PC-3 (cell line): ENCODE measurements at regions not wholly inside any gene's neighbourhood (a gene's known extent, or its start where the extent isn't known, plus 50 kb on each side); places are given as distances from the start of the nearest gene placed in this dataset.

Source experiments
- EZH2 ChIP-seq: fragments of 300-600 bp; sonication (generic); IDR thresholded peaks from one replicate; pipeline ENCODE4 v1.6.1; 2017; ENCODE audit warnings: antibody characterized with exemption, mild to moderate bottlenecking, low read length; ENCODE audit not compliant: unreplicated experiment
- EZH2phosphoT487 ChIP-seq: fragments of 300-600 bp; sonication (generic); IDR thresholded peaks from 2 replicates; pipeline ENCODE4 v1.6.1; 2018; ENCODE audit warnings: mild to moderate bottlenecking, antibody characterized with exemption, low read length, borderline replicate concordance
- TF ChIP-seq, protein P1 (sequence below): fragments of 300-600 bp; sonication (generic); conservative IDR thresholded peaks from 2 replicates; pipeline ENCODE4 v1.5.1; 2017; ENCODE audit warnings: antibody characterized with exemption, low read depth, mild to moderate bottlenecking, low read length

DNA sequence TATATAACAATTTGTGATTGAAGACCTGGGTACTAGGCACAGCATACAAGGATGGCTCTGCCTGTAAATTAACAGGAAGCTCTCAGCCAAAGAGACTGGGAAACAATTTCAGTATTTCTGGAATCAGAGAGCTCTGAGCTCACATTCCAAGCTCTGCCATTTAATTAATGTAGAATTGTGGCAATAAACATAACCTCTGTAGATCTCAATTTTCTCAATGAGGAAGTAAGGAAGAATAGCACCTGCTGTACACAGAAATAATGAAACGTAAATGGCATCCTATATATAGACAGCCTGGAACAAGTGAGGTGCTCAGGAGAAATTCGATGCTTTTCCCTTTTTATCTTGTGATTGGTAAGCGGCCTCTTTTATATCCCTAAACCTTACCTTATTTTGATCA is 538.5 kb upstream of the JAG1 start:
- TF ChIP-seq, protein P1, sequence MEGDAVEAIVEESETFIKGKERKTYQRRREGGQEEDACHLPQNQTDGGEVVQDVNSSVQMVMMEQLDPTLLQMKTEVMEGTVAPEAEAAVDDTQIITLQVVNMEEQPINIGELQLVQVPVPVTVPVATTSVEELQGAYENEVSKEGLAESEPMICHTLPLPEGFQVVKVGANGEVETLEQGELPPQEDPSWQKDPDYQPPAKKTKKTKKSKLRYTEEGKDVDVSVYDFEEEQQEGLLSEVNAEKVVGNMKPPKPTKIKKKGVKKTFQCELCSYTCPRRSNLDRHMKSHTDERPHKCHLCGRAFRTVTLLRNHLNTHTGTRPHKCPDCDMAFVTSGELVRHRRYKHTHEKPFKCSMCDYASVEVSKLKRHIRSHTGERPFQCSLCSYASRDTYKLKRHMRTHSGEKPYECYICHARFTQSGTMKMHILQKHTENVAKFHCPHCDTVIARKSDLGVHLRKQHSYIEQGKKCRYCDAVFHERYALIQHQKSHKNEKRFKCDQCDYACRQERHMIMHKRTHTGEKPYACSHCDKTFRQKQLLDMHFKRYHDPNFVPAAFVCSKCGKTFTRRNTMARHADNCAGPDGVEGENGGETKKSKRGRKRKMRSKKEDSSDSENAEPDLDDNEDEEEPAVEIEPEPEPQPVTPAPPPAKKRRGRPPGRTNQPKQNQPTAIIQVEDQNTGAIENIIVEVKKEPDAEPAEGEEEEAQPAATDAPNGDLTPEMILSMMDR: no peak
- TF ChIP-seq EZH2 (no peak), EZH2phosphoT487 (no peak)
